ENCODE measurements at regions not wholly inside any gene's neighbourhood (a gene's known extent, or its start where the extent isn't known, plus 50 kb on each side); places are given as distances from the start of the nearest gene placed in this dataset.

DNA sequence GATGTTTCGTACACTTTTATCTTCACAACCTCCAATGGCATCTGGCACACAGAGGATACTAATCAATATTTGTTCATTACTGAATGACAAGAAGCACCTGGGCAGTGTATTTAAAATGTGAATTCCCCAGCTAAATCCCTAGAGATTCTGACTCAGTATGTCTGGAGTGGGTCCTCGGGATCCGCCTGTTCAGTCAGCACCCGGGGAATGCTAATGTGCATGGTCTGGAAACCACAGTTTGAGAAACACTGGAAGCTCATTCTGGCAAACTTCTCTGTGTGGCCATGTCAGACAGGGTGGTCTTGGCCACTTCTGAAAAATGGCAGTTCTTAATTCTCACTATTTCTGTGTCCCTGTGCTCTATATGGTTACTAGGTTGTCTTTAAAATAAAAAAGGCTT, 138.8 kb upstream of the VCX start:
- no peaks in the 10 kb centered on the region for H3K27me3 ChIP-seq
- H3K9me3 ChIP-seq: no peaks in the 10 kb centered on the region
- no peak for TF ChIP-seq POLR2A (IDR thresholded peaks at IDR 0.05)
- TF ChIP-seq, protein P1, sequence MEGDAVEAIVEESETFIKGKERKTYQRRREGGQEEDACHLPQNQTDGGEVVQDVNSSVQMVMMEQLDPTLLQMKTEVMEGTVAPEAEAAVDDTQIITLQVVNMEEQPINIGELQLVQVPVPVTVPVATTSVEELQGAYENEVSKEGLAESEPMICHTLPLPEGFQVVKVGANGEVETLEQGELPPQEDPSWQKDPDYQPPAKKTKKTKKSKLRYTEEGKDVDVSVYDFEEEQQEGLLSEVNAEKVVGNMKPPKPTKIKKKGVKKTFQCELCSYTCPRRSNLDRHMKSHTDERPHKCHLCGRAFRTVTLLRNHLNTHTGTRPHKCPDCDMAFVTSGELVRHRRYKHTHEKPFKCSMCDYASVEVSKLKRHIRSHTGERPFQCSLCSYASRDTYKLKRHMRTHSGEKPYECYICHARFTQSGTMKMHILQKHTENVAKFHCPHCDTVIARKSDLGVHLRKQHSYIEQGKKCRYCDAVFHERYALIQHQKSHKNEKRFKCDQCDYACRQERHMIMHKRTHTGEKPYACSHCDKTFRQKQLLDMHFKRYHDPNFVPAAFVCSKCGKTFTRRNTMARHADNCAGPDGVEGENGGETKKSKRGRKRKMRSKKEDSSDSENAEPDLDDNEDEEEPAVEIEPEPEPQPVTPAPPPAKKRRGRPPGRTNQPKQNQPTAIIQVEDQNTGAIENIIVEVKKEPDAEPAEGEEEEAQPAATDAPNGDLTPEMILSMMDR (IDR thresholded peaks at IDR 0.05): no peak
- no peaks in the 10 kb centered on the region for H3K36me3 ChIP-seq (ENCODE audit: low read depth, missing control alignments)
- H3K4me3 ChIP-seq: no peak overlapping the region
- H3K4me1 ChIP-seq: no peaks in the 10 kb centered on the region
- 83 to 88% methylated on average over 1 to 4 of the region's 4 CpGs for WGBS, 2 donors
- DNase-seq: no peak
- intact Hi-C loops (cut with DNase I; ENCODE audit: low total_unique reads): no loop called here
- no peak overlapping the region for H3K27ac ChIP-seq

DNA sequence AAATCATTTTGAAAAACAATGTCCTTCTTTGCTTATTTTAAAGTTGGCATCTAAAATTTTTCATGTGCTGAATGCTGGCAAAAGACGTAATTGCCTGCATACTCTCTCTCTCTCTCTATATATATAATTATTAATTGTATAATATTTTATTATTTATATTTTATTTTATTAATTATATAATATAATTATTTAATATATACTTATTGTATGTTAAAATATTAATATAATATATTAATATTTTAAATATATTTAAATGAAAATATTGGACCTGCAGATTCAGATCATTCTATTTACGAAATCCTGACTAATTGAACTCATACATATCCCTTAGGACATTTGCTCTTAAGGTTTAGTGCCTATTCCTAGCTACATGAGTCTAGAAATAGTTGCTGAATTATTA, 144.7 kb upstream of the VCX start:
- no peaks in the 10 kb centered on the region for H3K9me3 ChIP-seq
- intact Hi-C loops (cut with DNase I; ENCODE audit: low total_unique reads): no loop called here
- no peak overlapping the region for H3K4me3 ChIP-seq
- no peak for DNase-seq
- 91 to 98% methylated on average over 2 of the region's 2 CpGs for WGBS, 2 donors
- H3K36me3 ChIP-seq (ENCODE audit: low read depth, missing control alignments): no peaks in the 10 kb centered on the region
- TF ChIP-seq, protein P1 (IDR thresholded peaks at IDR 0.05): no peak
- no peak for TF ChIP-seq POLR2A (IDR thresholded peaks at IDR 0.05)
- H3K27me3 ChIP-seq: no peaks in the 10 kb centered on the region
- H3K27ac ChIP-seq: no peak overlapping the region
- H3K4me1 ChIP-seq: no peaks in the 10 kb centered on the region

DNA sequence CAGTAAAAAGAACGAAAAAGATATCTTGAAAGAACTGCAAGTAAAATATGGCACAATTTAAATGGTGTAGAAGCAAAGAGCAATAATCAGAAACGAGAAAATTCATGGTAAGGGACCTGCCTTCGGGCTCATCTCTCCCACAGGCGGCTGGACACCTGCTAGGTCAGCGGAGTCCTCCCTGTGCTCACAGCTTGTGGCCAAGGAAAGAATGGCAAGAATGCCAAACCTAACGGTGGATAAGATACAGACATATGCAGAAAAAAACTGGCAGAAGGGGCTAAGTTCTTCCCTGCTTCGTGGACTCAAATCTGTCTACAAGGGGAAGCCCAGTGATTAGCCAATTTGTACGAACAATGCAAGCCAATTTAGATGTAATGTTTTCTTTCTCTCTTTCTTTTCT, 152.1 kb upstream of the VCX start:
- Histone ChIP-seq H3K27ac (no peak overlapping the region), H3K36me3 (ENCODE audit: low read depth, missing control alignments) (no peaks in the 10 kb centered on the region), H3K27me3 (no peaks in the 10 kb centered on the region), H3K4me1 (no peaks in the 10 kb centered on the region), H3K4me3 (no peak overlapping the region), H3K9me3 (no peaks in the 10 kb centered on the region)
- no peak for TF ChIP-seq POLR2A (IDR thresholded peaks at IDR 0.05)
- TF ChIP-seq, protein P1 (IDR thresholded peaks at IDR 0.05): no peak
- intact Hi-C loops (cut with DNase I; ENCODE audit: low total_unique reads): no loop called here
- WGBS, 2 donors: 48 to 51% methylated on average over 8 of the region's 8 CpGs
- DNase-seq: no peak

DNA sequence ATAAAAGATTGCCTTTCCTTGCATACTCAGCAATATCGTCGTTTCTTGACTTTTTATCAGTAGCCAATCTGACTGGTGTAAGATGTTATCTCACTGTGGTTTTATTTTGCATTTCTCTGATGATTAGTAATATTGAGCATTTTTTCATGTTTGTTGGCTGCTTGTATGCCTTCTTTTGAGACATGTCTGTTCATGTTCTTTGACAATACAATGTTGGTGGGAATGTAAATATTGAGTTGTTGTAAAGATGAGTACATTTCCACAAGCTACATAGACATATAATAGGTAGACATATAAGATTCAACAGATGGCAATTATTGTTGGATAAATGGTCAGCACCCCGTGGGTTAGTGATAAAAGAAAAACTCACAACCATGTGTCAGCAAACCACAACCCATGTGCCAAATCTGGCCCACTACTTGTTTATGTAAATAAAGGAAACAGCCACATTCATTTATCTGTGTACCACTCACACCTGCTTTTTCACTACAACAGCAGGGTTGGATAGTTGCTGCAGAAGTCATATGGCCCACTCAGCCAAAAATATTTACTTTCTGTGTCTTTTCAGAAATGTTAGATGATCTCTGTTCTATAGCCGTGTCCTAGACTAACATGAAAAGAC, 153.1 kb upstream of the VCX start:
- TF ChIP-seq, protein P1 (IDR thresholded peaks at IDR 0.05): no peak
- no peak for TF ChIP-seq POLR2A (IDR thresholded peaks at IDR 0.05)
- DNase-seq: no peak
- no peaks in the 10 kb centered on the region for H3K27me3 ChIP-seq
- no peak overlapping the region for H3K4me3 ChIP-seq
- no peaks in the 10 kb centered on the region for H3K4me1 ChIP-seq
- 84 to 88% methylated on average over 4 of the region's 4 CpGs for WGBS, 2 donors
- intact Hi-C loops (cut with DNase I; ENCODE audit: low total_unique reads): no loop called here
- H3K9me3 ChIP-seq: no peaks in the 10 kb centered on the region
- no peak overlapping the region for H3K27ac ChIP-seq
- no peaks in the 10 kb centered on the region for H3K36me3 ChIP-seq (ENCODE audit: low read depth, missing control alignments)

DNA sequence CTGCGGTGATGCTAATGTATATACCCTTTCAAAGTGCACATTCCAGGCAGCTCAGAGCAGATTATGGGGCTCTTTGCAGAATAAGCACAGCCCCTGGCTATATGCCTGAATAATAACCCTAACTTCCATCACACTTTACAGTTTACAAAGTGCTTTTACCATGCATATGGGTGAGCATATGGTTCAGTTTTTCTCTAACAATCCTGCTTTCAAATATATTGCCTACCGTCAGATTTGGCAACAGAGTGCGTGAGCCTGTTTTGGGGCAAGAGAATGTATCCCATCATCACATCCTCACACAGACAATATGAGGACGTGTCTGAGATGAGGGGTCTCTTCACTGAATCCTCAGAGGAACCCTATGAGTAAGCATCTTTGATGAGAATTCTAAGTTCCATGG, 162.8 kb upstream of the VCX start:
- H3K27me3 ChIP-seq: no peaks in the 10 kb centered on the region
- H3K9me3 ChIP-seq: no peaks in the 10 kb centered on the region
- no peaks in the 10 kb centered on the region for H3K36me3 ChIP-seq (ENCODE audit: low read depth, missing control alignments)
- H3K4me3 ChIP-seq: no peak overlapping the region
- no peak overlapping the region for H3K27ac ChIP-seq
- no peak for DNase-seq
- TF ChIP-seq, protein P1 (IDR thresholded peaks at IDR 0.05): no peak
- no peak for TF ChIP-seq POLR2A (IDR thresholded peaks at IDR 0.05)
- 88 to 93% methylated on average over 4 of the region's 4 CpGs for WGBS, 2 donors
- intact Hi-C loops (cut with DNase I; ENCODE audit: low total_unique reads): no loop called here
- H3K4me1 ChIP-seq: no peaks in the 10 kb centered on the region
